OCI-LY1 (cell line): ENCODE measurements at regions not wholly inside any gene's neighbourhood (a gene's known extent, or its start where the extent isn't known, plus 50 kb on each side); places are given as distances from the start of the nearest gene placed in this dataset.

Experiments
- H2AFZ ChIP-seq: fragments of 200-600 bp; sonication (generic), shearing (Covaris generic); 2 replicates; pipeline ENCODE4 v1.6.0; 2014; ENCODE audit warnings: antibody characterized with exemption, mild to moderate bottlenecking, low read length
- H3F3A ChIP-seq: fragments of 200-600 bp; sonication (generic), shearing (Covaris generic); 2 replicates; pipeline ENCODE4 v1.6.0; 2014; ENCODE audit warnings: mild to moderate bottlenecking, antibody characterized with exemption, low read length, moderate library complexity; ENCODE audit not compliant: insufficient read depth
- H3K27ac ChIP-seq: fragments of 200-600 bp; sonication (generic); 2 replicates; pipeline ENCODE4 v1.5.1; 2014; ENCODE audit warnings: low read length, mixed run types, mild to moderate bottlenecking, low read depth; ENCODE audit not compliant: poor library complexity, severe bottlenecking
- H3K27me3 ChIP-seq: fragments of 200-600 bp; sonication (generic); 2 replicates; pipeline ENCODE4 v1.6.0; 2014; ENCODE audit warnings: antibody characterized with exemption, mild to moderate bottlenecking, low read length, moderate library complexity; ENCODE audit not compliant: insufficient read depth
- H3K36me3 ChIP-seq: fragments of 200-600 bp; sonication (generic); 2 replicates; pipeline ENCODE4 v1.6.1; 2014; ENCODE audit warnings: mild to moderate bottlenecking, antibody characterized with exemption, low read length, moderate library complexity, mixed read lengths; ENCODE audit not compliant: insufficient read depth
- H3K4me1 ChIP-seq: fragments of 200-600 bp; sonication (generic); 2 replicates; pipeline ENCODE4 v1.5.1; 2014; ENCODE audit warnings: mild to moderate bottlenecking, low read length, moderate library complexity; ENCODE audit not compliant: insufficient read depth, severe bottlenecking
- H3K4me2 ChIP-seq: fragments of 200-600 bp; sonication (generic), shearing (Covaris generic); 2 replicates; pipeline ENCODE4 v1.6.1; 2014; ENCODE audit warnings: low read length
- H3K4me3 ChIP-seq: fragments of 200-600 bp; sonication (generic); 2 replicates; pipeline ENCODE4 v1.5.1; 2014; ENCODE audit warnings: low read length, low read depth, mild to moderate bottlenecking, mixed read lengths; ENCODE audit not compliant: poor library complexity, severe bottlenecking
- H3K79me2 ChIP-seq: fragments of 200-600 bp; shearing (Covaris generic); 2 replicates; pipeline ENCODE4 v1.6.1; 2016; ENCODE audit warnings: mixed run types, low read length, mixed read lengths; ENCODE audit not compliant: insufficient read depth
- H3K9ac ChIP-seq: fragments of 200-600 bp; sonication (generic), shearing (Covaris generic); 2 replicates; pipeline ENCODE4 v1.6.1; 2014; ENCODE audit warnings: mild to moderate bottlenecking, low read length, mixed read lengths
- H3K9me2 ChIP-seq: fragments of 200-600 bp; sonication (generic), shearing (Covaris generic); 2 replicates; pipeline ENCODE4 v1.6.1; 2014; ENCODE audit warnings: low read depth, mild to moderate bottlenecking, low read length, mixed read lengths
- H3K9me3 ChIP-seq: fragments of 200-600 bp; shearing (Covaris generic); 2 replicates; pipeline ENCODE4 v1.6.1; 2014; ENCODE audit warnings: low read length, mixed read lengths
- H4K20me1 ChIP-seq: fragments of 200-600 bp; sonication (generic), shearing (Covaris generic); 2 replicates; pipeline ENCODE4 v1.6.0; 2016; ENCODE audit warnings: mild to moderate bottlenecking, low read length; ENCODE audit not compliant: insufficient read depth
- CTCF ChIP-seq: fragments of 200-600 bp; sonication (generic), shearing (Covaris generic); IDR thresholded peaks from 2 replicates; pipeline ENCODE4 v1.5.1; 2017; ENCODE audit warnings: mild to moderate bottlenecking, antibody characterized with exemption, low read length, moderate library complexity, mixed read lengths
- EZH2 ChIP-seq: fragments of 200-600 bp; sonication (generic), shearing (Covaris generic); IDR thresholded peaks from 2 replicates; pipeline ENCODE4 v1.8.0; 2017; ENCODE audit warnings: borderline replicate concordance, mixed run types, mild to moderate bottlenecking, antibody characterized with exemption, low read length, moderate library complexity, mixed read lengths

DNA sequence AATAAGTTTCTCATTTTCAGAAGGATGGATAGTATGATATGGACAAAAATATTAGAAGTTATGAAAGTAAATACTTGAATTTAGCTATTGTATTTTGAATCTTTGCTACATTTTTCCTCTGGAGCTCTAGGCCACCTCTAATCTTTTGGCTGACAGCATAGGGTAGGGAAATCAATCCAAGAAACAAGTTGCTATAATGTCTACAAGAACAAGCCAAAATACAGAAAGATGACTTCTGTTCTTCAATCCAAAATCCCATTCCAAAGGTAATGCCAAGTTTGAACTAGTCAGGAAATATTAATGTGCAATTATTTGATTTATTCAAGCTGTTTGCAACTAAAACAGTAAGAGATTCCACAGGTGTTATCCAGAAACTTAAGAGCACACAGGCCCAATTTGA lies 1323.1 kb downstream of the ADGRL3 start:
- H3K9me3 ChIP-seq = no peaks in the 10 kb centered on the region
- H3K27me3 ChIP-seq = no peaks in the 10 kb centered on the region
- no peak overlapping the region for H3K4me2 ChIP-seq
- H3K27ac ChIP-seq = no peak overlapping the region
- no peaks in the 10 kb centered on the region for H4K20me1 ChIP-seq
- no peaks in the 10 kb centered on the region for H3F3A ChIP-seq
- H3K4me1 ChIP-seq = no peaks in the 10 kb centered on the region
- TF ChIP-seq EZH2 (no peak), CTCF (no peak)
- no peaks in the 10 kb centered on the region for H3K79me2 ChIP-seq
- H2AFZ ChIP-seq = no peak overlapping the region
- H3K9me2 ChIP-seq = no peaks in the 10 kb centered on the region
- no peak overlapping the region for H3K4me3 ChIP-seq
- no peak overlapping the region for H3K9ac ChIP-seq
- H3K36me3 ChIP-seq = no peaks in the 10 kb centered on the region

DNA sequence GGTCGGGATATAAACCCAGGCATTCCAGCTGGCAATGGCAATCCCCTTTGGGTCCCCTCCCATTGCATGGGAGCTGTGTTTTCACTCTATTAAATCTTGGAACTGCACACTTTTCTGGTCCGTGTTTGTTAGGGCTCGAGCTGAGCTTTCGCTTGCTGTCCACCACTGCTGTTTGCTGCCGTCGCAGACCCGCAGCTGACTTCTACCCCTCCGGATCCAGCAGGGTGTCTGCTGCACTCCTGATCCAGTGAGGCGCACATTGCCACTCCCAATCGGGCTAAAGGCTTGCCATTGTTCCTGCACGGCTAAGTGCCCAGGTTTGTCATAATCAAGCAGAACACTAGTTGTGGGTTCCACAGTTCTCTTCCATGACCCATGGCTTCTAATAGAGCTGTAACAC lies 1322.1 kb downstream of the ADGRL3 start:
- Histone ChIP-seq H3K4me2 (no peak overlapping the region), H4K20me1 (no peaks in the 10 kb centered on the region), H3K9ac (no peak overlapping the region), H3K27ac (no peak overlapping the region), H3K4me3 (no peak overlapping the region), H2AFZ (no peak overlapping the region), H3K79me2 (no peaks in the 10 kb centered on the region), H3K9me3 (no peaks in the 10 kb centered on the region), H3K9me2 (no peaks in the 10 kb centered on the region), H3K36me3 (no peaks in the 10 kb centered on the region), H3F3A (no peaks in the 10 kb centered on the region), H3K4me1 (no peaks in the 10 kb centered on the region), H3K27me3 (no peaks in the 10 kb centered on the region)
- no peak for TF ChIP-seq EZH2
- TF ChIP-seq CTCF = no peak

GRCh38 chr4:62517716-62518115 lies 1317.6 kb downstream of the ADGRL3 start:
- no peak overlapping the region for H3K4me2 ChIP-seq
- H3K9me3 ChIP-seq = no peaks in the 10 kb centered on the region
- H4K20me1 ChIP-seq = no peaks in the 10 kb centered on the region
- no peaks in the 10 kb centered on the region for H3K36me3 ChIP-seq
- TF ChIP-seq EZH2 = no peak
- TF ChIP-seq CTCF = no peak
- H3K9me2 ChIP-seq = no peaks in the 10 kb centered on the region
- no peak overlapping the region for H3K9ac ChIP-seq
- H3K27me3 ChIP-seq = no peaks in the 10 kb centered on the region
- H3K79me2 ChIP-seq = no peaks in the 10 kb centered on the region
- H3K4me3 ChIP-seq = no peak overlapping the region
- no peaks in the 10 kb centered on the region for H3K4me1 ChIP-seq
- H3K27ac ChIP-seq = no peak overlapping the region
- no peak overlapping the region for H2AFZ ChIP-seq
- no peaks in the 10 kb centered on the region for H3F3A ChIP-seq
